Stimulated activated CD4-positive, alpha-beta T cell treated with anti-CD3 and anti-CD28 coated beads, Interleukin-4, amount 100 ng/mL, for 4 hours (primary cell): ENCODE measurements at regions not wholly inside any gene's neighbourhood (a gene's known extent, or its start where the extent isn't known, plus 50 kb on each side); places are given as distances from the start of the nearest gene placed in this dataset.

Experiments
- DNase-seq, 2 experiments: peaks; one replicate each; pipeline ENCODE4 v3.0.0-alpha.2; 2020

DNA sequence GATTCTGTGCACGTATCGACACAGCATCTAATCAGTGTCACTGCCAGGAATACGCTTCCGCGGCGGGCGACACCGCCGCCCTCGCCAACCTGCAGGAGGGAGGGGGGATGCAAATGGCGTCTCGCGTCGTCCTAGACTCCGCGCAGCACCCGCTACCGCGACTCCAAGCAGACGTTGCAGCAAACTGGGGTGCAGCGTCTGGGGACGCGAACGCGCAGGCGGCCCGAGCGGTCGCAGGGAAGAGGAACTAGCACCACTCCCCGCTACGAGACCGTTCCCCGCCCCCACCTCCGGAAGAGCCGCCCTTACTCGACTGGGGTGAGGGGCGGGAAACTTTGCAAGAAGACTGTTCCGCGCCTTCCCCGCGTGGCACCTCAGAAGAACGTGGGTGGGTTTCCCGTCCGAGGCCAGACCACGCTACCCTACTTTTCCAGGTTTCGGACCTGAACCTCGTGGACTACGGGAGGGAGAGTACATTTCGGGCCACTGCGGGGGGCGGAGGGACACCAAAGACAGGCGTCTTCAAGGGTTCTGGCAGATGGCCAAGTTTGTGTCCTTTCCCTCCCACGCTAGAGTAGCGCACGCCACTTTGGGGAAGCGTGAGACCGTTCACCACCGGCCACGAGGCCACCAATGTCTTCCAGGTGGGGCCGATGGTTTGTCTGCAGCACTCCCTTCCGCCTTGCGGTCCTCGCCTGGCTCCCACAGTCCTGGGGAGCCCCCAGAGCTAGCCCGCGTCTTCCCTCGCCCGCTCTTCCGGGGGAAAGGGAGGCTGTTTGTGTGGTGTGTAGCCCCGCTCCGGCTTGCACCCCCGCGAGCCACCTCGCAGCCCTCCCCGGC, 78.0 kb upstream of the BCOR start:
- DNase-seq = peak; percentile 72 to 79

DNA sequence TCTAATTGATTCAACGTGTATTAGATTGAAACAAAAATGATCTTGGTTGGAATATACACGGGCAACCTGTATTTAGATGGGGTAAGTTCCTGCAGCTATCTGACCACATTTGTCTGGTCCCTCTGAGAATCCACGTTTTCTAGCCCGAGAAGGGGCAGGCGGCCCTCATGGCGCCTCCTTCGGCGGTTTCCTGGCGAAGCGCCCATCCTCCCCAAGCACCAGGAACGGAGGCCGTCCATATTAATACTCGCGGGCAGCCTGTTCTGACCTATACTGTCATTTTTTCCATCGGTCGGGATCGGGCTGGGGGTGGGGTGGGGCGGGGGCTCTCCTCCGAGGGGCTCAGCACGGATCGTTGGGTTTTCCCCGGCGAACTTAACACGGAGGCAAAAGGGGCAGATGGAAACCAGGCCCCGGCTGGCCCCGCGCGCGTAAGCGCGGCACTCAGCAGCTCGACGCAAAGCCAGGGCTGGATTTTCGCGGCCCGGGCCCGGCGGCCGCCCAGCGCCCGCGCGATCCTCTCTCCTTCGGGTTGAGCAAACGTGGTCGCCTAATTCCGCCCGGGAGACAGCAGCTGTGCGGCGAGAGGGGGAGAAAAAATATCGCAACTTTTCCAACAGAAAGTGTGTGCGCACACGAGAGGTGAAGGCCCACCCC, 77.2 kb upstream of the BCOR start:
- DNase-seq = peak in 1 of 2 experiments; percentile 66

DNA sequence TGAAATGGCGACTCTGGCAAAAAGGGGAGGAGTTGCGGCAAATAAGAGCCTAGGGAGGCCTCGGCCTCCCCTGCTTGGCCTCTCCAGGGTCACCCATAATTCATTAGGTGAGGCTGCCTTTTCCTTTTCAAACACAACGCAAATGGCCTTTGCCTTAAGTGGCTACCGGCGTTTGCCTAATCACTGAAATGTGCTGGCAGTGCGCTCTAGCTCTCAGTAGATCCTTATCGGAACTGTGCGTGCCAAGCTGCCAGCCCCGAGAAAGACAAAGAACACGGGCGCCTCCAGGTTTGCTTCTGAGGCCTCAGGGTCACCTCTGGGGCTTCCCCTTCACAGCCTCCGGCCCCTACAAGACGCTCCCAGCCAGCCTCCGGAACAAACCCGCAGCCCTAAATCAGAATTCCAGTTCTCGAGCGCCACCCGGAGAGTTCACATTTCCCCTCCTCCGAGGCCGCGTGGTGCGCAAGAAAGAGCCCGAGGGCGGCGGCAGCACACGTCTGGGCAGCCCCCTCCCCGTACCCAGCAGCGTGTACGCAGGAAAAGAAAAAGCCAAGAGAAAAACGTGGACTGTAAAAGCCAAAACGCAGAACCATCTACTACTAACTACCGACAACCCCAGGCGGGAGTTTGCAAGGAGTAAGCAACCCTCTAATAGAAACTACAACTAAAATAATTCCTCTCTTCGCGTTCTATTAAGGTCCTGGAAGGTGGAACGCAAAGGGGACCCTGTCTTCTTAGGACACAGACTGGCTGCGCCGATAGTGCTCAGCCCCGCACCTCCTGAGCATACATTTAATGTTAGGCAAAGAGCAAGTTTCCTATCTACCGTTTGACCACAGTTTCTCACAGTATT, 76.5 kb upstream of the BCOR start:
- DNase-seq = peak; percentile 60 to 70

DNA sequence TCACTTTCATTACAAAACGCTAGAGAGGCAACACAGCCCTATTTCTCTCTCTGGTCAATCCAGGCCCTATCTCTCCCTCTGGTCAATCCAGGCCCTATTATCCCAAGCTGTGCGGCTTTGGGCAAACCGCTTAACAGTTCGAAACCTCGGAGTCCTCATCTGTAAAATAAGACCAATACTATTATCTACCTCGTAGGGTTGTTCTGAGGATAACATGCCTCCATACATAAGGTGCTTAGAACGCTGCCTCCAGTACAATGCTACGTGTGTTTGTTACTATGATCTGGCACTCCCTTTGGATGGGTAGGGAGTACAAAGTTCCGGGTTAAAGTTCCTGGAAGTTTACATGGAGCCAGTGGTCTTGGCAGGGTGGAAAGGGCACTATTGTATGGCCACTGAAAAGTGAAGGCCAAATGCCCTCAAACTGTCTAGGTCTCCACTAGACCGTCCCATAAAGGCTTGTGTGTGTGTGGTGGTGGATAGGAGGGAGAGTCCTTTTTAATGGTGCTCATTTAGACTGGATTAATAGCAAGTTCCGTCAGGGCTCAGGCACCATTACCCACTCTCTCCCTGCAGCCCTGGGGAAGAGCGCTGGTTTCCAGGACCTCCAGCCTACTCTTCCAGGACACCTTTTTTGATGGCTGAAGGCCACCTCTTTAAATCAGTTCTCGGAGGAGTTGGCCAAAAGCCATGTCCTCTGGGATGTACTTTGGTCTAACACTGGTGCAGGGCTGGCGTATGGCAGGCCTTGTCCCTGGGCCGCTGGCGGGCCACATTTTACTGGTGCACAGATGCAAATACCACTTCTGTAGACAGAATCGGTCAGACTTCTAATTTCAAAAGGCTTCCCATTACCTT, 75.6 kb upstream of the BCOR start:
- DNase-seq = no peak

DNA sequence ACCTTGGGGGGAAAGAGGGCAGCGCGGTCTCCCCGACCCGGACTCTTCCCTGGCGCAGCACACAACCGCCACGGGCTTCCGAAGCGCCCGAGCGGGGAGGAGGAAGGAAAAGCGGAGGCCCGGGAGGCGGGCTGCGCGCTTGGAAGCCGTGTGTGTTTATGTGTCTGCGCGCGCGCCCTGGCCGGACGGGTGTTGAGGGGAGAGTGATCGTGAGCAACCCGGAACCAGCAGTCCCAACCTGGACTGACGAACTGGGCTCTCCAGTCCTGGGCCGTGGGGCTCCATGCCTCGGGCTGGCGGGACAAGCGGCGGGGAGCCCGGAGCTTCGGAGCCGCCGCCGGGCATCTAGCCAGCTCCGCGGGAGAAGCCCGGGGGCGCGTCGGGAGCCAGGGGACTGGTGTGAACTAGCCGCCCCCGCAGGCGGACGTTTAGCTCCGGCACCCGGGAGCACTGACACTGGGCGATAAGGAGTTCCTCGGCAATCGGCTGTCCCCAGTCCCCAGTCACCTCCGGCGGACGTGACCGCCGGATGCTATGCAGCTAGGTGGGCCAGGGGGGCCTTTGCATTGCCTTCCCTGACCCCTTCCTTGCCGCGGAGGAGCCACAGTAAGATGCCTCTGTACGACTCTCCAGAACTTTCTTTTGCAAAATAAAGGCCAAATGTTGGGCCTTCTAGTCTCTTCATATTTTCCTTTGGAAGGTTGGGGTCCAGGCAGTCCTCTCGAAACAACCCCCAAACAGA, 74.8 kb upstream of the BCOR start:
- DNase-seq = no peak

DNA sequence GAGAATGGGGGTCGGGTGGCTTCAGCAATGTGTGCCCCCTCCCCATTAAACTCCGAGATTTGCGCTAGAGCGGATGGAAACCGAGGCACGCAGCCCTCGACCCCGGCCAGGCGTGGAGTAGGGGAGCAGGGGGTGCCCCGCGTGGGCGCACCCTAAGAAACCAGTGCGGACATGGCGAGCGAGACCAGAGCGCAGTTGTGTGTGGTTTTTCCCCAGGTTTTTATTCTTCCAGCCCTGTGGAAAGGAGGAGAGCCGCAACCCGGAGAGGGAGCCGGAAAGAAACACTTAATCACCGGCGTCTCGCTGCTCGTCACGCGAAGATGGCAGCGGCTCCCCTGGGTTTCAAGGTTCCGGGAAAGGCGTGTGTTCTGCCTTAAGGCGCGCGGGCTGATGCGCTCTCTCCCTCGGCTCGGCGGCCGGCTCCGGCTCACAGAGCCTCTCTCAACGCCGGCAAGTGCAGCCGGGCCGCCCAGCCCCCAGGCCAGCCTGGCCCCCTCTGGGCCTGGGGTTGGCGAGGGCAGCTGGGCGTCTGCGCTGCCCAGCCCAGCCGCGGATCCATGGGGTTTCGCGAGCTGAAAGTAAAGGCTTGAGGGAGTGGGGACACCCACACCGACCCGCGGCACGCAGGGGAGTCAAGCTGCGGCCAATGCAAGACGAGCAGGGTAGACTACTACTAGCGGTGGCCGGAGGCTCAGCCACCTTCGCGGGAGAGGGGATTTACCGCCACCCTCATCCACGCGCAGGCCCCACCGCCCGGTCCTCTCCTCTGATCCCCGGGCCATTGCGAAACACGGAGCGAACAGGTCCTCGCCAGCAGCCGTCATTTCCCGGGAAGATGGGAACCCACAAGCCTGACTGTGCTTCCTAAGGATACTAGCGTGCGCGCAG, 74.0 kb upstream of the BCOR start:
- DNase-seq = peak in 1 of 2 experiments; percentile 38

DNA sequence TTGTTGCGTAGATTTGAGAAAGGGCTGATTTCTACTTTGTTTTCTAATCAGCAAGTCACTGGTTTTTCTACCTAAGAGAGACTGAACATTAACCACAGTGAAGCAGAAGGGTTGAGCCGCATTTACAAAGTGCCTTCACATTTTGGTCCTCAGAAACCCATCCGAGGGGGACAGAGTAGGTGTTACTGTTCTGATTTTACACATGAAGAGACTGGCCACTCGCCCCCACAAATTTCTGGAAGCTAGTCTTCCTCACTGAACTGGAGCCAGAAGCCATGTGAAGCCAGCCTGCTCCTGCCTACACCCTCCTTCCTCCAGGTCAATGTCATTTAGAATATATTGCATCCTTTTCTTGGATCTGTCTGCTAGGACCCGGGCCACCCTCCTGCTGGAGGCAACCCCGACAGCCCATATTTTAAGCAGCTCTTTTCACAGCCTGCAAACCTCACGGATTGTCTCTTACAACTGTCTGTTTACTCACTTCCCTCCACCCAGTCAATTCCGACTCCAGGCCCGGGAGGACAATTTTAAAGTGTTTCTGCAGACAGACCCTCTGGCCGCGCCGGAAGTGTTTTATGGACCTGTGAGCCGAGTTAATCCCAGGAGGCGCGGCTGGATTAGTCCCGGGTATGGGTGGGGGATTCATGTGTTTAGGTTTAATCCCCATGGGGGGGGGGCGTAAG, 73.2 kb upstream of the BCOR start:
- DNase-seq = no peak

DNA sequence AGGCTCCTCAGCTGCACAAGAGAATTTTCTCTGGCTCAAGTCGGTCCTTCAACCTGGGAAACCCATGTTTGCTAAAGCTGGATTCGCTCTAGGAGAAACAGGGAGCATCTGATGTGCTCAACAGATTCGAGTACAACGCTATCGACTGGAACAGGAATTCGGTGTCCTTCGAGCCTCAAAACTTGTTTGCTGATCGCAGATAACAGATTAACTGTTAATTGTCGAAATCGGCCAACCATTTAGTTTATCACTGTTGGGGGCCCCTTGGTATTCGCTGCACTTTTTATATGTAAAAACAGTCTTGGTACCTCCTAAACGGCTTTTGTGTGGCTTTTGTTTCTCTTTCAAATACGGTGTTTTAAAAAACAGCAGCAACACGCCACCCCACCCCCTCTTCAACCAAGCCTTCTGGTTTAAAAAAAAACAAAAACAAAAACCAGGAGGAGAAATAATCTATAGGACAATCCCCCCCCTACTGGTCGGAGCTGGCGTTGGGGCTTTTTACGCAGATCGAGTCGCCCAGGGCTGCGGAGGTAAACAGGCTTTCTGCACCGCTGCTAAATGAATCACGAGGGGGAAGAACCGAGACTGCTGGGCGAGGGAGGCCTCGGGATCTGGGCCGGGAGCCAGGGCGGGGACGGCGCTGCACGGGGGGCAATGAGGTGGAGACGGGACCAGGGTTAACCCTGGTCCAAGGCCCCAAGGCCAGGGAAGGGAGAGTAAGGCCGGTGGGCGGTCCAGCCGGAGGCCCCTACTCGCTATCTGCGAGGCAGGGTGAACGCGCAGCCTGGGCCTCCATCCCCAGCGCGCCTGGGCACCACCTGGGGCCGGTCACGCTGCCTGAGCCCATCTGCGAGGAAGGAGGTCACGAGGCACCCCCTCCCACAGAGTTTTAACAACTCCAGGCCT, 71.7 kb upstream of the BCOR start:
- peak; percentile 61 to 75 for DNase-seq

DNA sequence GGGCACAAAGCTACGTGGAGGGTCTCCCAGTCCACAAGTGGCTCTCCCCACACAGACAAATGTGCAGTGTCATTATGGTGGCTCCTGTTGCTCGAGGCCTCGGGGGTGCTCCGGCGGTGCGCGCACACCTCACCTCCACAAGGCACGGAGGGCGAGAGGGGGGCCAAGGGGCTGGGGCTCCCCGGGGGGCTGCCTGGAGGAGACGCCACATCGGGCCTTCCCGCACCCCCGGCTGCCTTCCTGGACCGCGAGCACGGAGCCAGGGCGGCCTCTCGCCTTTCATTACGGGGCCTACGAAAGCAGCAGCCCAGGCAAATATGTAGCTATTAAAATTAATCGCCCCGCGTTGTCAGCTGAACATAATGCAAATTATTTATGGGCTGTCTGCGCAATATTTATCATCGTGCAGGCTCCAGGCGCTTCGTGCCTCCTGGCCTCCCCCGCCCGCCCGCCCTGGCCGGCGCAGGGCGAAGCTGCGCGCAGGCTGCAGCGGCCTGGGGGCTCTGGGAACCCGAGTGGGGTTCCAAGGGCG, 70.8 kb upstream of the BCOR start:
- no peak for DNase-seq

DNA sequence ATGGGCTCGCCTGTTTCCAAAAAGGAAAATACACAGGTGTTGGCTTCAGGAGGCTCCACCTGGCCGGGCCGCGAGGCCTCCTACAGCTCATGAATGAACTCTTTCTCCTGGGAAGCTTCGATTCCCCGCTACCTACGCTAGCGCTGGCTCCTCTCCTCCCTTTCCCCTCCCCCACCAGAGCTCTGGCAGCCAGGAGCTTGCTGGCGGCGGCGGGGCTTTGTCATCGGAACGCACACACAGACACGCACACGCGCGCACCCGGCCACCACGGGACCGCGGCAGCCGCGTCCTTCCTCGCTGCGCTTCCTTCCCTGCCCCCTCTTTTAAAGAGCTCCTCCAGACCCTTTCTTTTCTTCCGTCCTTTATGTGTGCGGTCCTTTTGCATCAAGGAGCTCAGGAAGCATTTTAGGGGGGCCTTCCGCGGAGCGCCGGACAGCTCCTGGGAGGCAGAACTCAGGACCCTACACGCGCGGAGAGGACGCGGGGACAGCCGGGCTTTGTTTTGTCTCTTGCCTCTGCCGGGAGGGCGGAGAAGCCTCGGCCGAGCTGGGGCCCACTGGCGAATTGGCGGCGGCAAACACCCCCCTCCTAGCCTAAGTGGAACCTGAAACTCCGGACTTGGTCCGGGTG, 70.2 kb upstream of the BCOR start:
- DNase-seq = peak in 1 of 2 experiments; percentile 28

DNA sequence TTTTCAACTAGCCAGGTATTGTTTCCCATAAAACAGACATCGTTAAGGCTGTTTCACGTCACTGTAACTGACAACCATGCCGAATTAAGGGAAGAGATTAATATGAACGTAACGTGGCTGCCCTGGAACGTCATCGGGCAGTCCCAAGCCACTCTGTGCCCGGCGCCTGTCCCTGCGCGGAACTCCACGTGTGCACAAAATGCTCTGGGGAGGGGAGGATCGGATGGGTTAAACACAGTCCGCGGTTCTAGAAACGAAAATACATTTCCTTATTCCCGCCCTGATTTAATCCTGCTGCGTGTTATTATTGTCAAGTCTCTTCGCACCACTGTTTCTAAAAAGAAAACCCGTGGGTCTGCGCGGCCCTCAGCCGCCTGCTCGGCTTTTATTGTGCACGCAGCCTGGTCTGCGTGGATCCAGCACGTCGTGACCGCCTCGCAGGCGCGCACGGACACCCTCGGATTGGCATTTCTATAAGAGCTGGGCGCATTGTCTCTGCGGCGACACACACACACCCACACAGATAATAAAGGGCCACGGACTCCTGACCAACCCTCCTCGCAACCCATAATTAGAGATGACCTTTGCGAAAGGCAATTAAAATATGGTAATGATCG, 69.6 kb upstream of the BCOR start:
- DNase-seq = no peak

DNA sequence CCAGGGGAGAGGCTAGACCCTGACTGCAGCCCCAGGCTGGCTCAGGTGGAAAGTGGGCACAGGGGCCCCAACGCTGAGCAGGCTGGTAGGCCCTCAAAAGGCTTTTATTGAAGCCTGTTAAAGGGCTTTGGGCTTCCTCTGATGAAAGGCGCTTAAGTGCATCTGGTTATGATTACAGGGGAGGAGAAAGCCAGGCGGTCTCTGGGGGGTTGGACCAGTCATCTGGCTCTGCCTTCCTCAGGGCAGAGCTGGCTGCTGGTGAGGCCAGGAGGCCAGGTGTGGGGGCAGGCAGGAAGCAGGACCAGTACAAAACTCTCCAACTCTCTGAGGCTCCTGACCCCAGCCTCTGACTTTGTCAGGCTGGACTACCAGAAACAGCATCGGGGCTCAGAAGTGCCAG, 68.8 kb upstream of the BCOR start:
- no peak for DNase-seq

DNA sequence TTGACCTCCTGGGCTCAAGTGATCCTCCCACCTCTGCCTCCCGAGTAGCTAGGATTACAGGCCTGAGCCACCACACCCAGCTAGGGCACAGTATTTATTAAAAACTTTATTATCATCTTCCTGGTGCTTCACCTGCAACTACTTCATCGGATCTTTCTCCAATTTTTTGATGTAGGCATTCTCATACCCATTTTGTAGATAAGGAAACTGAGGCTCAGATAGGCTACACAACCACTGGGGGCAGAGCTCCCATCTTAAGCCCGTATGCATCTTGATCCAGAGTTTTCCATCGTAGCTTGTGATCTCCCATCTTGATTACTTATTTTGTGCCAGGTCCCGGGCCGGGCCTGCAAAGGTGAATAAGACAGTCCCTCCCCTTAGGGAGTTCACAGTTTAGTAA, 68.1 kb upstream of the BCOR start:
- no peak for DNase-seq

DNA sequence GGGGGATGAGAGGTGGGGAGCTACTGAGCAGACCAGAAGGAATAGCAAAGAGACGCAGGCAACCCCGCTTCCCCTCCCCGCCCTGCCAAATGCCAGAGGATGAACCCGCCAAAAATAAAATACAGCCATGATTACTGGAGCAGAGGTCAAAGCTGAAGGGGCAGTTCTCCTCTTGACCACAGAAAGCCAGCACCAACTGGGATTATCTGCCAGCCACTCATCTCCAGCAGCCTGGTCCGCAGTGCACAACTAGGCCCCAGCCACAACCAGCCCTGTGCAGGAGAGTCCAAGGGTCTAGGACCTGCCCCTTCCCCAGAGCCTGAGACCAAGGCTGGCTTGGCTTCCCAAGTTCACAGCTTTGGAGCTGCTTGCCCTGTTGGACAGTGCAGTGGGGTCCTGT, 67.4 kb upstream of the BCOR start:
- no peak for DNase-seq

DNA sequence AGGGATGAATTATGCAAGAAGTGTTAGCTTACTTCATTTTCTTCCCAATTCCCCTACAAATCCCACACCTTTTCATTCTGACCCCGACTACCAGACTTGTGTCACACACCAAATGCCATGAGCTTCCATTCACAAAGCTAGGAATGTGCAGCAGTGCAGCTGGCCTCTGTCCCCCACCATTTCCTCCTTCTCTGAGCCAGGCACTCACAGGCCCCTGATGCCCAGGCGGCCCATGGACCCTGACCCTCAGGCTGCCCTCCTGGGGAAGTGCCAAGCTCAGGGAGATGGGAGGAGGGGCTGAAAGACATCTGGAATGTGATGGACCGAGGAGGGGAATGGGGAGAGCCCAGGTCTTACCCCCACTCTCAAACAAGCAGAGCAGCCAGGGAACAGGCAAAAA, 67.0 kb upstream of the BCOR start:
- no peak for DNase-seq

DNA sequence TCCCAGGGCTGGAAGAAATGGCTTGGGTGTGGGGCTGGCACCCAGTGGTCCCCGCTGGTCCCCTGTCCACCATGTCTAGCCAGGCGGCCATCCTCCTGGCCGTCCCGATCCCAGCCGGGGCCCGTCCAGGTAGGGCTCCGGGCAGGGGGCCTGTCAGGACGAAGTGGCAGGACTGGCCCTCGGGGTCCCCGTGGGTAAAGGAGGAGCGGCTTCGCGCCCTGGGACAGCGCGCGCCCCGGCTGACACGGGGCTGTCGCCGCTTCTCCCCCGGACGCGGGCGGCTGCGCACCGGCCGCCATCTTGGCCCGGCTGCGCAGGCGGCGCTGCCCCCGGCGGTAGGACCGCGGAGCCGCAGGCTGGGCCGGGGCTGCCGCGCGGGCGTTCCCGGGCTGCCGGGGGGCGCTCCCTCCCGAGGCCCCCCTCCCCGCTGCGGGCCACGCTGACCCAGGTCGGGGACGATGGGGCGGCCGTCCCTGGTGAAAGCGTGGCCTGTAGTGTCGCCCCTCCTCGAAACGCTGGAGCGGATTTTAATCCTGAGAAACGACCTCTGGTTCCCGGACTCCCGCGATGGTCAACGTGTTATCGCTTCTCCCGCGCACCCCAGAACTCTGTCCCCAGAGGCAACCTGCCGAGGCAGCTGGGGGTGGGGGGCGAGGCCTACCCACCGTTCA, 60.4 kb upstream of the BCOR start:
- DNase-seq = no peak
